GM19035 (cell line): ENCODE measurements at regions not wholly inside any gene's neighbourhood (a gene's known extent, or its start where the extent isn't known, plus 50 kb on each side); places are given as distances from the start of the nearest gene placed in this dataset.

Experiments used
- ATAC-seq: cut with Tn5 transposase; IDR thresholded peaks from one replicate; pipeline ENCODE4 v1.9.1; 2021; ENCODE audit not compliant: unreplicated experiment

- no peak for ATAC-seq
These were observed 252.7 kb downstream of the BMP7 start for GRCh38 chr20:57013741-57014140.

- ATAC-seq: no peak
These were observed 246.1 kb downstream of the BMP7 start for GRCh38 chr20:57020364-57020763.

GRCh38 chr20:57022306-57022705 lies 244.1 kb downstream of the BMP7 start:
- ATAC-seq: no peak

- no peak for ATAC-seq
These were observed 243.4 kb downstream of the BMP7 start for GRCh38 chr20:57023007-57023406.

- no peak for ATAC-seq
These were observed 242.4 kb downstream of the BMP7 start for GRCh38 chr20:57023997-57024396.

GRCh38 chr20:57024849-57025248 lies 241.6 kb downstream of the BMP7 start:
- ATAC-seq: no peak

GRCh38 chr20:57025261-57025660 lies 241.2 kb downstream of the BMP7 start:
- ATAC-seq: no peak

- ATAC-seq: no peak
These were observed 240.7 kb downstream of the BMP7 start for GRCh38 chr20:57025666-57026224.

- no peak for ATAC-seq
These were observed 238.7 kb downstream of the BMP7 start for GRCh38 chr20:57027777-57028176.

GRCh38 chr20:57030611-57031600 lies 235.5 kb downstream of the BMP7 start:
- ATAC-seq: no peak

GRCh38 chr20:57031867-57032355 lies 234.5 kb downstream of the BMP7 start:
- ATAC-seq: no peak

- no peak for ATAC-seq
These were observed 233.6 kb downstream of the BMP7 start for GRCh38 chr20:57032847-57033246.

- ATAC-seq: no peak
These were observed 232.4 kb downstream of the BMP7 start for GRCh38 chr20:57034001-57034400.

GRCh38 chr20:57037689-57038088 lies 228.8 kb downstream of the BMP7 start:
- no peak for ATAC-seq

- ATAC-seq: no peak
These were observed 227.6 kb downstream of the BMP7 start for GRCh38 chr20:57038608-57039440.

GRCh38 chr20:57040466-57040865 lies 226.0 kb downstream of the BMP7 start:
- ATAC-seq: no peak

- no peak for ATAC-seq
These were observed 225.5 kb downstream of the BMP7 start for GRCh38 chr20:57040924-57041323.

- ATAC-seq: no peak
These were observed 223.3 kb downstream of the BMP7 start for GRCh38 chr20:57043091-57043490.

- ATAC-seq: no peak
These were observed 222.7 kb downstream of the BMP7 start for GRCh38 chr20:57043669-57044268.

- no peak for ATAC-seq
These were observed 219.0 kb downstream of the BMP7 start for GRCh38 chr20:57047281-57048026.
